SU-DHL-6 (cell line): ENCODE measurements at regions not wholly inside any gene's neighbourhood (a gene's known extent, or its start where the extent isn't known, plus 50 kb on each side); places are given as distances from the start of the nearest gene placed in this dataset.

Source experiments
- H2AFZ ChIP-seq: fragments of 200-600 bp; sonication (generic); 2 replicates; pipeline ENCODE4 v1.6.1; 2014; ENCODE audit warnings: low read depth, mild to moderate bottlenecking, moderate library complexity, mixed read lengths, antibody characterized with exemption, low read length; ENCODE audit not compliant: severe bottlenecking
- H3F3A ChIP-seq: fragments of 200-600 bp; shearing (Covaris generic); 2 replicates; pipeline ENCODE4 v1.6.0; 2016; ENCODE audit warnings: antibody characterized with exemption, mild to moderate bottlenecking; ENCODE audit not compliant: insufficient read depth
- H3K27ac ChIP-seq: fragments of 200-600 bp; sonication (generic); 2 replicates; pipeline ENCODE4 v1.5.1; 2016; ENCODE audit warnings: low read depth, mild to moderate bottlenecking, low read length, moderate library complexity, mixed read lengths
- H3K27me3 ChIP-seq: fragments of 200-600 bp; sonication (generic), shearing (Covaris generic); 2 replicates; pipeline ENCODE4 v1.6.0; 2014; ENCODE audit warnings: mild to moderate bottlenecking, low read length
- H3K36me3 ChIP-seq: fragments of 200-600 bp; sonication (generic); 2 replicates; pipeline ENCODE4 v1.6.1; 2014; ENCODE audit warnings: mild to moderate bottlenecking, low read length, mixed read lengths
- H3K4me2 ChIP-seq: fragments of 300-600, 200-600 bp; shearing (Covaris generic), sonication (generic); 2 replicates; pipeline ENCODE4 v1.6.0; 2014; ENCODE audit warnings: low read length, low read depth, mild to moderate bottlenecking; ENCODE audit not compliant: poor library complexity, severe bottlenecking
- H3K4me3 ChIP-seq: fragments of 200-600 bp; sonication (generic); 2 replicates; pipeline ENCODE4 v1.5.1; 2014; ENCODE audit warnings: antibody characterized with exemption, low read length, mild to moderate bottlenecking, mixed read lengths; ENCODE audit not compliant: insufficient read depth, poor library complexity, severe bottlenecking
- H3K79me2 ChIP-seq: fragments of 200-600 bp; sonication (generic); 2 replicates; pipeline ENCODE4 v1.6.1; 2014; ENCODE audit warnings: mild to moderate bottlenecking, low read length, moderate library complexity; ENCODE audit not compliant: insufficient read depth
- H3K9ac ChIP-seq: fragments of 200-600 bp; sonication (generic); 2 replicates; pipeline ENCODE4 v1.7.0; 2014; ENCODE audit warnings: mild to moderate bottlenecking, low read length
- H3K9me2 ChIP-seq: fragments of 200-600 bp; sonication (generic); replicated peaks from 2 replicates; pipeline ENCODE4 v1.6.1; 2014; ENCODE audit warnings: low read length; ENCODE audit not compliant: insufficient read depth
- H3K9me3 ChIP-seq: fragments of 200-600 bp; sonication (generic); 2 replicates; pipeline ENCODE4 v1.6.1; 2014; ENCODE audit warnings: low read length, mixed read lengths; ENCODE audit not compliant: insufficient read depth
- H4K20me1 ChIP-seq: fragments of 200-600 bp; sonication (generic); 2 replicates; pipeline ENCODE4 v1.6.1; 2014; ENCODE audit warnings: low read depth, mild to moderate bottlenecking, antibody characterized with exemption, low read length, moderate library complexity, mixed read lengths
- EZH2phosphoT487 ChIP-seq: fragments of 200-600 bp; sonication (generic), shearing (Covaris generic); conservative IDR thresholded peaks from 2 replicates; pipeline ENCODE4 v1.6.1; 2018; ENCODE audit warnings: mild to moderate bottlenecking, antibody characterized with exemption, low read length, moderate library complexity, mixed read lengths
- TF ChIP-seq, protein P1 (sequence below): fragments of 200-600 bp; sonication (generic); IDR thresholded peaks from one replicate; pipeline ENCODE4 v1.5.1; 2017; ENCODE audit warnings: antibody characterized with exemption, mild to moderate bottlenecking, low read length, moderate library complexity; ENCODE audit not compliant: insufficient read depth, poor library complexity, severe bottlenecking

DNA sequence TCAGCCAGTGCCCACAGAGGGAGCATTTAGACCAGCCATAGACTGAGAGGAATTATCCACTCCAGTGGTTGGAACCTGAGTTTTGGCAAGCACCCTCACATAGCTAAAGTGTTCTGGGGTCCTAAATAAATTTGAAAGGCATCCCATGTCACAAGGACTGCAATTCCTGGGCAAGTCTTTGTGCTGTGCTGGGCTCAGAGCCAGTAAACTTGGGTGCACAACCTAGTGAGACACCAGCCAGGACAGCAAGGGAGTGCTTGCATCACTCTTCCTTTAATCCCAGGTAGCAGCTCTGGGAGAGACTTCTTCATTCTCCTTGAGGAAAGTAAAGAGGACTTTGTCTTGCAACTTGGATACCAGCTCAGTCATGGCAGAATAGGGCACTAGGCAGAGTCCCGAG is 142.0 kb upstream of the FSCB start:
- H3K9ac ChIP-seq: no peak overlapping the region
- no peak overlapping the region for H2AFZ ChIP-seq
- H3K27me3 ChIP-seq: no peaks in the 10 kb centered on the region
- H3F3A ChIP-seq: no peaks in the 10 kb centered on the region
- TF ChIP-seq EZH2phosphoT487: no peak
- TF ChIP-seq, protein P1, sequence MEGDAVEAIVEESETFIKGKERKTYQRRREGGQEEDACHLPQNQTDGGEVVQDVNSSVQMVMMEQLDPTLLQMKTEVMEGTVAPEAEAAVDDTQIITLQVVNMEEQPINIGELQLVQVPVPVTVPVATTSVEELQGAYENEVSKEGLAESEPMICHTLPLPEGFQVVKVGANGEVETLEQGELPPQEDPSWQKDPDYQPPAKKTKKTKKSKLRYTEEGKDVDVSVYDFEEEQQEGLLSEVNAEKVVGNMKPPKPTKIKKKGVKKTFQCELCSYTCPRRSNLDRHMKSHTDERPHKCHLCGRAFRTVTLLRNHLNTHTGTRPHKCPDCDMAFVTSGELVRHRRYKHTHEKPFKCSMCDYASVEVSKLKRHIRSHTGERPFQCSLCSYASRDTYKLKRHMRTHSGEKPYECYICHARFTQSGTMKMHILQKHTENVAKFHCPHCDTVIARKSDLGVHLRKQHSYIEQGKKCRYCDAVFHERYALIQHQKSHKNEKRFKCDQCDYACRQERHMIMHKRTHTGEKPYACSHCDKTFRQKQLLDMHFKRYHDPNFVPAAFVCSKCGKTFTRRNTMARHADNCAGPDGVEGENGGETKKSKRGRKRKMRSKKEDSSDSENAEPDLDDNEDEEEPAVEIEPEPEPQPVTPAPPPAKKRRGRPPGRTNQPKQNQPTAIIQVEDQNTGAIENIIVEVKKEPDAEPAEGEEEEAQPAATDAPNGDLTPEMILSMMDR: no peak
- no peaks in the 10 kb centered on the region for H3K9me3 ChIP-seq
- H3K4me2 ChIP-seq: no peak overlapping the region
- no peaks in the 10 kb centered on the region for H4K20me1 ChIP-seq
- H3K79me2 ChIP-seq: no peaks in the 10 kb centered on the region
- H3K4me3 ChIP-seq: no peak overlapping the region
- H3K27ac ChIP-seq: no peak overlapping the region
- H3K9me2 ChIP-seq: no peaks in the 10 kb centered on the region
- H3K36me3 ChIP-seq: no peaks in the 10 kb centered on the region

DNA sequence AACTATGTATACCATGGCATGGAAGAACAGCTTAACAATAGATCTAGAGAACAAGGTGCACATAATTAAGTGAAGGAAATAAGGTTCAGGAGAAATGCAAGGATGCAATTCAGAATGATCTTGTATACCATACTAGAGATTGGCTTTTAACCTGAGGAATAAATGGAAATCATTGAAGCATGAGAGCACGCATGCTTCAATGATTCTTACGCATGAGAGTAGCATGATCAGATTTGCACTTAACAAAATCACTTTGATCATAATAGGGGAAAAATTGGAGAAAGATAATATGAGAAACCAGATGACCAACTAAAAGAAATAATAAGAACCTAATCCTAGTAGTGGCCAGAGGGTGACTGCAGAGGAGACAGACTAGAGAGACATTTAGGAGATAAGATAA is 133.3 kb upstream of the FSCB start:
- Histone ChIP-seq H3K9me3 (no peaks in the 10 kb centered on the region), H3K9me2 (no peaks in the 10 kb centered on the region), H3F3A (no peaks in the 10 kb centered on the region), H3K79me2 (no peaks in the 10 kb centered on the region), H2AFZ (no peak overlapping the region), H3K27ac (no peak overlapping the region), H3K4me3 (no peak overlapping the region), H4K20me1 (no peaks in the 10 kb centered on the region), H3K4me2 (no peak overlapping the region), H3K9ac (no peak overlapping the region), H3K27me3 (no peaks in the 10 kb centered on the region), H3K36me3 (no peaks in the 10 kb centered on the region)
- TF ChIP-seq EZH2phosphoT487: no peak
- TF ChIP-seq, protein P1: no peak

DNA sequence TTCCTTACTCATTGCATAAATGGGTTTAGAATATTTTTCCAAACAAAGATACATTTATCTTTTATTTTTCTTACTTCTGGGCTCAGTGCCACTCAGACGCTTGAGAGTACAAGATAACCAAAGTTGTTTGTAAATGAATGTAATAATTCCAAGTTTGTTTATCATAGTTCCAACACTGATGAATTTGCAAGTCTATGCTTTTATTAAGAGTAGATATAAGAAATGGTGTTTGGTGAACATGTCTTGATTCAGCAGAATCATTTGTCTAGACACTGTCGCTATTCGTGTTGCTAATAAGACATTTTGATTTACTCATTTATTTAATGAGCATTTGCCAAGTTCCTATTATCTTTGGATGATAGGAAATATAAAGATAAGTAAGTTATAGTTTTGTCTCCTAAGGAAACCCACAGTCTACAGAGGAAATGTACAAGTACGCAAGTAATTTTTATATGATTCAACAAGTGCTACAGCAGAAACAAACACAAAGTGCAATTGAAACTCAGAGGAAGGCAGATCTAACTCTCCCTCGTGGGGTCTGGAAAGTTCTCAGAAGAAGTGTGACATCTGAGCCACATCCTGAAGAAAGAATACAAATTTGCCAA is 132.8 kb upstream of the FSCB start:
- Histone ChIP-seq H3K79me2 (no peaks in the 10 kb centered on the region), H3K36me3 (no peaks in the 10 kb centered on the region), H3K4me3 (no peak overlapping the region), H4K20me1 (no peaks in the 10 kb centered on the region), H3K27me3 (no peaks in the 10 kb centered on the region), H3F3A (no peaks in the 10 kb centered on the region), H3K4me2 (no peak overlapping the region), H3K9me3 (no peaks in the 10 kb centered on the region), H3K27ac (no peak overlapping the region), H2AFZ (no peak overlapping the region), H3K9ac (no peak overlapping the region), H3K9me2 (no peaks in the 10 kb centered on the region)
- TF ChIP-seq, protein P1: no peak
- no peak for TF ChIP-seq EZH2phosphoT487
